ENCODE measurements at regions not wholly inside any gene's neighbourhood (a gene's known extent, or its start where the extent isn't known, plus 50 kb on each side); places are given as distances from the start of the nearest gene placed in this dataset.
A peak's percentile ranks its signal among the peaks of the same experiment; 100 is the strongest.

DNA sequence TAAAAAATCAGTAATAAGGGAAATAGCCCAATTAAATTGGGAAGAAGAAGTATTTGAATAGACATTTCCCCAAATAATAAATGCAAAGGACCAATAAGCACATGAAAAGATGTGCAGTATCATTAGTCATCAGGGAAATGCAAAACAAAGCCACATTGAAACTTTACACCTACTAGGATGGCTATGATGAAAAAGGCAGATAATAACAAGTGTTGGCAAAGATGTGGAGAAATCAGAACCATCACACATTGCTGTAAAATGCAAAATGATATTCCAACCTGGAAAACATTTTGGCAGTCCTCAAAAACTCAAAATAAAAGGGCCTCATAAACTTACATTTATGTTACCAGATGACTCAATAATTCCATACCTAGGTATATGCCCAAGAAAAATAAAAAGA, 131.1 kb upstream of the G2E3 start:
- Histone ChIP-seq H3K4me1 (no peaks in the 10 kb centered on the region), H3K27me3 (no peaks in the 10 kb centered on the region), H3K4me3 (no peak overlapping the region), H3K36me3 (no peaks in the 10 kb centered on the region), H3K27ac (no peak overlapping the region), H3K9me3 (no peaks in the 10 kb centered on the region)
- DNase-seq (no peak), ATAC-seq (no peak)
- TF ChIP-seq, protein P1, sequence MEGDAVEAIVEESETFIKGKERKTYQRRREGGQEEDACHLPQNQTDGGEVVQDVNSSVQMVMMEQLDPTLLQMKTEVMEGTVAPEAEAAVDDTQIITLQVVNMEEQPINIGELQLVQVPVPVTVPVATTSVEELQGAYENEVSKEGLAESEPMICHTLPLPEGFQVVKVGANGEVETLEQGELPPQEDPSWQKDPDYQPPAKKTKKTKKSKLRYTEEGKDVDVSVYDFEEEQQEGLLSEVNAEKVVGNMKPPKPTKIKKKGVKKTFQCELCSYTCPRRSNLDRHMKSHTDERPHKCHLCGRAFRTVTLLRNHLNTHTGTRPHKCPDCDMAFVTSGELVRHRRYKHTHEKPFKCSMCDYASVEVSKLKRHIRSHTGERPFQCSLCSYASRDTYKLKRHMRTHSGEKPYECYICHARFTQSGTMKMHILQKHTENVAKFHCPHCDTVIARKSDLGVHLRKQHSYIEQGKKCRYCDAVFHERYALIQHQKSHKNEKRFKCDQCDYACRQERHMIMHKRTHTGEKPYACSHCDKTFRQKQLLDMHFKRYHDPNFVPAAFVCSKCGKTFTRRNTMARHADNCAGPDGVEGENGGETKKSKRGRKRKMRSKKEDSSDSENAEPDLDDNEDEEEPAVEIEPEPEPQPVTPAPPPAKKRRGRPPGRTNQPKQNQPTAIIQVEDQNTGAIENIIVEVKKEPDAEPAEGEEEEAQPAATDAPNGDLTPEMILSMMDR (IDR thresholded peaks at IDR 0.05): no peak
- intact Hi-C loops (cut with DNase I): no loop called here

DNA sequence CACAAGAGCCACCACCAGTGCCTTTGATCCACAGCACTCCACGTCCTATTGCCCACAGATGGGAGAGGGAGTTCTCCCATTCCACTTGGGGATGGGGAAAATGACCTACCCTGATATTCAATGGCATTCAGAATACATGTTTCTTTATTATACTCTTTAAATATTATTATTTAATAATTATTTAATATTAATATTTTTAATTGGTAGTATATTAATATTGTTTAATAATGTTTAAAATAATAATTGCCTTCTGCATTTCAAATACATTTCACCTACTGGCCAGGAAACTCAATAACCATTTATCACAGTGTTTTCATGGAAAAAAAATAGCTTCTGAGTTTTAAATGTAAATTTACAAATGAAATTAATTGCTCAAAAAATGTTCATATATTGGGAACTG, 127.4 kb upstream of the G2E3 start:
- DNase-seq: no peak
- Histone ChIP-seq H3K27ac (no peak overlapping the region), H3K9me3 (no peaks in the 10 kb centered on the region), H3K36me3 (no peaks in the 10 kb centered on the region), H3K27me3 (no peaks in the 10 kb centered on the region), H3K4me3 (no peak overlapping the region), H3K4me1 (no peaks in the 10 kb centered on the region)
- TF ChIP-seq, protein P1 (IDR thresholded peaks at IDR 0.05): no peak
- no peak for ATAC-seq
- intact Hi-C loops (cut with DNase I): no loop called here

DNA sequence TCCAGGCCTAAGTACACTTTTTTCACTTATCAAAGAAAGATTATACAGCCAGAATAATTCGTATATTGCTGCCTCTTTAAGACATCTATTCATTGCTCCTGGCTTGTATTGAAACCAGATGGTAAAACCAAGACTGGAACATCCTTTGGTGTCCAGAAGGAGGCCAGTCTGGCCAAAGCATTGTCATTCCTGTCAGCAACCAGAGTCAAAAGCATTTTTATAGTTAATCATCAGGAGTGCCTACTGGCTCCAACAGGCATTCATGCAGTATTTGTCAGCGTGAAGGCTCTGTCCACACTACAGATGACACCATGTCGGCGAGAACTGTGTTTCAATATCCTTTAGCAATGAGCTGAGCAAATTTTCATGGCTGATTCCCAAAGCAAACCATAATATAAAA, 118.0 kb upstream of the G2E3 start:
- TF ChIP-seq, protein P1 (IDR thresholded peaks at IDR 0.05): no peak
- intact Hi-C loops (cut with DNase I): no loop called here
- no peak for DNase-seq

DNA sequence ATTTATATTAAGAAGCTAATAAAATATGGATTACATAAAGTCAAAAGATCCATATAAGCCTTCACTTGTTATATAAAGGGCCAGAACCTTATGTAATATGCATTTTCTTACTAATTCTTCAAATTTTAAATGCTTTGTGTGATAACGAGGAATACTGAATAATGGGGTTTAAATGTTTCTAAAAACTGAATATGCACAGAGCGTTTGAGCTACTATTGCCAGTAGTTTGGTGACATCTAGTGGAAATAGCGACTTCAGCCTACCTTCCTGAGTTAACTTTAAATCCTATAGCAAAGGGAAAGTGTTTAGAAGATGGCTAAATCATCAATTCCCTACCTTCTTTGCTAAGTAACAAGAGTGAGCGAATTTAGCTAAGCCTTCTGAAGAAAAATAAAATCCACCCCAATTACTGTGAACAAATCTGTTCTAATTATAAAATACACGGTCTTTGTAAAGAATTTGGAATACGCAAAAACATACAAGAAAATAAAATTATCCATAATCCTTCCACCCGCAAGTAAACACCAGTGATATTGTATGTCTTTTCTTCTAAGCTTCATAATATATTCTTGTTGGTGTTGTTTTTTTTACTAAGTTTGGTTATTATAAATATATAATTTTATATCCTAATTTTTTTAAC, 115.5 kb upstream of the G2E3 start:
- no peaks in the 10 kb centered on the region for H3K4me1 ChIP-seq
- no peaks in the 10 kb centered on the region for H3K9me3 ChIP-seq
- intact Hi-C loops (cut with DNase I): no loop called here
- H3K27me3 ChIP-seq: peaks cover 0 to 6% of the 10 kb centered on the region in 2 donors
- DNase-seq (peak in 2 of 4 donors; percentile 22 to 38), ATAC-seq (no peak)
- H3K36me3 ChIP-seq: no peaks in the 10 kb centered on the region
- H3K27ac ChIP-seq: no peak overlapping the region
- H3K4me3 ChIP-seq: no peak overlapping the region
- TF ChIP-seq, protein P1 (IDR thresholded peaks at IDR 0.05): no peak

More for the DNA sequence above, 118.0 kb upstream of the G2E3 start:
- H3K27me3 ChIP-seq: peaks cover 0 to 6% of the 10 kb centered on the region in 2 donors
- no peak overlapping the region for H3K27ac ChIP-seq
- H3K4me3 ChIP-seq: no peak overlapping the region
- H3K4me1 ChIP-seq: no peaks in the 10 kb centered on the region
- H3K9me3 ChIP-seq: no peaks in the 10 kb centered on the region
- no peak for ATAC-seq
- no peaks in the 10 kb centered on the region for H3K36me3 ChIP-seq

DNA sequence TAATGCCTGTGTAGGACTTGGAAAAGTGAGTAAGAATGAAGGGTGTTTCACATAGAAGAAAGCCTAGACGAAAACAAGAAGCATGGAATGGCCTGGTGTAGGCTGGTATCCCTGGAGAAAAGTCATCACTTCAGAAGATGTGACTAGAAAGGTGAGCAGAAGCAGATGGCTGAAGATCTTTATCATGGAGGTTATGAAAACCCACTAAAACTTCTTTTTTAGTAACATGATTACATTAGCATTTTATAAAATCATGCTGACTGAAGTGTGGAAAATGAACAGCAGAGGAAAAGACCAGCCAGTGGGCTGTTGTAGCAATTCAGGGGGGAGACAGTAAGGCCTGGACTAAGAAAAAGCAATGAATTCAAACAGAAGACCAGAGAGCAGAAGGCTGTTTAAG, 114.5 kb upstream of the G2E3 start:
- H3K9me3 ChIP-seq: no peaks in the 10 kb centered on the region
- intact Hi-C loops (cut with DNase I): no loop called here
- no peak for DNase-seq
- no peak overlapping the region for H3K27ac ChIP-seq
- TF ChIP-seq, protein P1 (IDR thresholded peaks at IDR 0.05): no peak
- H3K4me3 ChIP-seq: no peak overlapping the region
- H3K27me3 ChIP-seq: peaks cover 0 to 6% of the 10 kb centered on the region in 2 donors
- no peaks in the 10 kb centered on the region for H3K4me1 ChIP-seq
- H3K36me3 ChIP-seq: no peaks in the 10 kb centered on the region
- no peak for ATAC-seq

Measured in left lung (tissue), 4 donors.